Large intestine (tissue), 3 donors: ENCODE measurements at regions not wholly inside any gene's neighbourhood (a gene's known extent, or its start where the extent isn't known, plus 50 kb on each side); places are given as distances from the start of the nearest gene placed in this dataset.

Experiments used
- DNase-seq, 2 donors: peaks; one replicate each; pipeline versions ENCODE4 v3.0.0 to v3.0.0-alpha.2; 2013
- H3K27ac ChIP-seq: one replicate; pipeline ENCODE4 v1.5.1; 2013; ENCODE audit warnings: low read length
- H3K27me3 ChIP-seq: 2 replicates; pipeline ENCODE4 v1.6.1; 2013; ENCODE audit warnings: low read length; ENCODE audit not compliant: control insufficient read depth, insufficient read depth
- H3K36me3 ChIP-seq: 2 replicates; pipeline ENCODE4 v1.6.1; 2013; ENCODE audit warnings: low read length; ENCODE audit not compliant: control insufficient read depth, insufficient read depth
- H3K4me1 ChIP-seq: one replicate; pipeline ENCODE4 v1.6.1; 2013; ENCODE audit warnings: low read length; ENCODE audit not compliant: control insufficient read depth, insufficient read depth
- H3K4me3 ChIP-seq: one replicate; pipeline ENCODE4 v1.5.1; 2013; ENCODE audit warnings: low read length
- H3K9me3 ChIP-seq: one replicate; pipeline ENCODE4 v1.6.1; 2013; ENCODE audit warnings: mild to moderate bottlenecking, low read depth, low read length, moderate library complexity; ENCODE audit not compliant: control insufficient read depth
- WGBS: methylation state at CpG from one replicate; pipeline ENCODE4 v1.1.5; 2013; ENCODE audit warnings: low lambda C conversion rate; ENCODE audit not compliant: insufficient coverage; 5-methylcytosine and 5-hydroxymethylcytosine counted together

DNA sequence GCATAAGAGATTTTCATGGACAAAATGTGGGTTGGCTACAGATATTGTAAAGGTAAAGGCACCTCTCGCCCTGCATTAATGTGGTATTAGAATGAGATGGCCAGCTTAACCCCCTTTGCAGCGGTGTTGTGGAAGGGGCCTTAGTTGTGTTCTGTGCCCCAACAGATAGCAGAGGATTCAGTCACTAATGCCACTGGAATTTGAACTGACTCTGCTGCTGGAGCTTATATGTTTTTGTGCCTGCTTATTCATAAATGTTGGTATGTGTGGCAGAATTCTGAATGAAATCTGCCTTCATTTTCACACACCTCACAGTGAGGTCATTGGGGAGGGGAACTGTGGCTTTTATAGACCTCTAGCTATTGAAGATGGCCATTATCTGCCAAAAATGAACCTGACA lies 90.7 kb upstream of the ITGA6 start:
- no peak overlapping the region for H3K27ac ChIP-seq

DNA sequence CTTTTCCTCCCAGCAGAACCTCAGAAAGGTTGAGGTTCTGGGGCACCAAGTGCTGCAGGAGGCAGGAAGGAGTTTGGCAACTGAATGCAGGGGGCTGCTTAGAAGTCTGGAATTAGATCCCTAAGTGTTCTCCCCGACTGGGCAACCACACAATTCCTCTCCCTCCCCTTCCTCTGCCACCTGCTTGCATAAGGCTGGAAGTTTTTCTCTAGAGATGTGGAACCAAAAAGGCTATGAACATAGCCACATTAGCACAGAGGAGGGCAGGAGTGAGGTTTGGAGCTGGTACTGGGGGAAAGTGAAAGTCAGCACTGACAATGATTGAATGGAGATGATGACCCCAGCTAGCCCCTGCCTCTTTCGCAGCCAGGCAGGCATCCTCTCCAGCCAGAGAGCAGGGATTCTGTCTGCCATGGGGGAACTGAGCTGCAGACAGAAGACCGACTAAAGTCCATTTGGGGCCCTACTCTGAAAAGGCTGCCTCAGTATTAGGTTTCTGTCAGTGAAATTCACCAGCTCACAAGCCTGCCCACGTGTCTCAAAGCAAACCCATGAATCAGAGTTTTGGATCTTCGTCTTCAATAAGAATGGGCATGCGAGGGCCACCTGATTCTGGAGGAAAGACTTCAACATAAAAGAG lies 87.9 kb upstream of the ITGA6 start:
- no CpG with 5 or more reads among the region's 6 CpGs for WGBS
- H3K36me3 ChIP-seq = no peaks in the 10 kb centered on the region
- peaks cover 53% of the 10 kb centered on the region for H3K4me1 ChIP-seq

More for the DNA sequence above, 90.7 kb upstream of the ITGA6 start:
- WGBS = no CpG with 5 or more reads among the region's 2 CpGs
- Histone ChIP-seq H3K9me3 (no peaks in the 10 kb centered on the region), H3K27me3 (no peaks in the 10 kb centered on the region), H3K4me1 (peaks cover 43% of the 10 kb centered on the region), H3K36me3 (no peaks in the 10 kb centered on the region), H3K4me3 (no peak overlapping the region)
- no peak for DNase-seq

DNA sequence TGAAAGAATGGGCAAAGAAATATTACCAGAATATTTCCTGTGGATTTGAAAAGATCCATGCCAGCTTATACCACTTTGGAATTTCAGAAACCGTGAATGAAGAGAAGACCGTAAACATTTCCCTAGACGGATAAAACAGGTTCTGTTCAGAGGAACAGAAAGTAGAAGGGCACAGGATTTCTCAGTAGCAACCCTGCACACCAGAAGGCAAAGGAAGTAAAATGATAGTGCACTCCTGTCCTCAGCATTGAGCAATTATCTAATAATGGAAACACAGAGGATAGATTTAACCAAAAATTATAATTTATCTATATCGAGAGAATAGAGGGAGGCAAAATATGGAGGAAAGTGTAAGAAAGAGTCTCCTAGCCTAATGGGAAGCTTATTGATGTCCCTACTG lies 87.0 kb upstream of the ITGA6 start:
- 47% methylated on average over 4 of the region's 4 CpGs for whole genome bisulfite sequencing
- H3K9me3 ChIP-seq = peaks cover 4% of the 10 kb centered on the region
- peak in 1 of 2 donors; percentile 47 for DNase-seq
- no peak overlapping the region for H3K4me3 ChIP-seq
- H3K36me3 ChIP-seq = no peaks in the 10 kb centered on the region
- H3K4me1 ChIP-seq = peaks cover 49% of the 10 kb centered on the region
- peak overlapping the region; percentile 82 for H3K27ac ChIP-seq
- H3K27me3 ChIP-seq = no peaks in the 10 kb centered on the region

More for the DNA sequence above, 87.9 kb upstream of the ITGA6 start:
- no peaks in the 10 kb centered on the region for H3K27me3 ChIP-seq
- H3K27ac ChIP-seq = peak overlapping the region; percentile 82
- peaks cover 4% of the 10 kb centered on the region for H3K9me3 ChIP-seq
- peak; percentile 87 to 93 for DNase-seq
- no peak overlapping the region for H3K4me3 ChIP-seq

DNA sequence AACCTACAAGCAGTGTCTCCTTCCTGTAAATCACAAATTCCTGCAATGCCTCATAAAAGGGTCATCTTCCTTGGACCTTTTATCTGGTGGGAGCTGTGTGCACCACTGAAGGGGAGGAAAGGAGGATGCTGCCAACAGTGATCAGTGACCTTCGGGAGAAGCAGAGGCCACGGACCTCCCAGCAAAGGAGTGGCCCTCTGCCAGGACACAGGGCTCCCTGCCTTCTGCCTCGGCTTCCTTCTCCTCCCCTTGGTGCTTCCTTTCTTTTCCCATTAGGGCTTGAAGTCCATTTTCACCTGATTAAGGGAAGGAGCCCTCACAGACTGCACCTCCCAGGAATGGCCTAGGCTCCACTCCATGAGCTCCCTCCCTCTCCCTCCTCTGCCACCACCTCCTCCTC lies 85.3 kb upstream of the ITGA6 start:
- Histone ChIP-seq H3K4me1 (peaks cover 39% of the 10 kb centered on the region), H3K27me3 (no peaks in the 10 kb centered on the region), H3K36me3 (no peaks in the 10 kb centered on the region), H3K27ac (peak overlapping the region; percentile 82), H3K9me3 (peaks cover 4% of the 10 kb centered on the region), H3K4me3 (no peak overlapping the region)
- no CpG with 5 or more reads among the region's 3 CpGs for WGBS
- DNase-seq = peak in 1 of 2 donors; percentile 57

DNA sequence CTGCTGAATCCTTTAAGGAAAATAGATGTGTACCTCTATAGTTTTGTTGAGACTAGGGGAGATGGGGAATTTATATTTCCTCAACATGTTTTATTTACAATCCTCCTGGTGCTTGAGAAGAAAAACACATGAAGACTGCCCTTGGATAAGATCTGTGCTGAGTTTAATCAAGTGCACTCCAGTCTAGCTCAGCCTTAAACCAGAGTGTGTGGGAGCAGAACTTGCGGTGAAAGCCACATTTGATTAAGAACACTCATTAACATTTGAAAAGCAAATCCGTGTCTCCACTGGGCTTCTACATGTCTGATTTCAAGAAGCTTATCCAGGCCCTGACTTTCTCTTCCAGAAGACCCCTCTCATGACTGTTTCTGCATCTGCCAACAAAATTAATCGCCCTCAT lies 84.8 kb upstream of the ITGA6 start:
- H3K4me1 ChIP-seq = peaks cover 34% of the 10 kb centered on the region
- no peak for DNase-seq
- H3K27me3 ChIP-seq = no peaks in the 10 kb centered on the region
- peaks cover 4% of the 10 kb centered on the region for H3K9me3 ChIP-seq
- H3K4me3 ChIP-seq = no peak overlapping the region
- no peak overlapping the region for H3K27ac ChIP-seq
- no CpG with 5 or more reads among the region's 3 CpGs for WGBS
- no peaks in the 10 kb centered on the region for H3K36me3 ChIP-seq

DNA sequence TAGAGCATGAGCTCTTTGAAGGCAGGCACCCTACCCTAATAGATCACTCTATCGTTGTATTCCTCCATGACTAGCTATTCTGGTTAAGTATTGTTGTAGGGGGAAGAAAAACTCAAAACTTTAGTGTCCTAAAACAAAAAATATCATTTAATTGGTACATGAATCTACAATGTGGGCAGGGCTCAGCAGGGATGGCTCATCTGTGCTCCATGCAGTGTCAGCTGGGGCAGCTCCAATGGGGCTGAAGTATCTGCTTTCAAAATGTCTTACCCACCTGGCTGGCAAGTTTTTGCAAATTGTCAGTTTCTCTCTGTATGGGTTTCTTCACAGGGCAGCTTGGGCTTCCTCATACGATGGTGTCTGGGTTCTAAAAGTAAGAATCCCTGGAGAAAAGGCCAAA lies 83.2 kb upstream of the ITGA6 start:
- peaks cover 4% of the 10 kb centered on the region for H3K9me3 ChIP-seq
- H3K4me1 ChIP-seq = peaks cover 31% of the 10 kb centered on the region
- H3K36me3 ChIP-seq = no peaks in the 10 kb centered on the region
- H3K4me3 ChIP-seq = no peak overlapping the region
- DNase-seq = no peak
- H3K27me3 ChIP-seq = no peaks in the 10 kb centered on the region
- H3K27ac ChIP-seq = no peak overlapping the region
- no CpG with 5 or more reads among the region's 2 CpGs for WGBS

DNA sequence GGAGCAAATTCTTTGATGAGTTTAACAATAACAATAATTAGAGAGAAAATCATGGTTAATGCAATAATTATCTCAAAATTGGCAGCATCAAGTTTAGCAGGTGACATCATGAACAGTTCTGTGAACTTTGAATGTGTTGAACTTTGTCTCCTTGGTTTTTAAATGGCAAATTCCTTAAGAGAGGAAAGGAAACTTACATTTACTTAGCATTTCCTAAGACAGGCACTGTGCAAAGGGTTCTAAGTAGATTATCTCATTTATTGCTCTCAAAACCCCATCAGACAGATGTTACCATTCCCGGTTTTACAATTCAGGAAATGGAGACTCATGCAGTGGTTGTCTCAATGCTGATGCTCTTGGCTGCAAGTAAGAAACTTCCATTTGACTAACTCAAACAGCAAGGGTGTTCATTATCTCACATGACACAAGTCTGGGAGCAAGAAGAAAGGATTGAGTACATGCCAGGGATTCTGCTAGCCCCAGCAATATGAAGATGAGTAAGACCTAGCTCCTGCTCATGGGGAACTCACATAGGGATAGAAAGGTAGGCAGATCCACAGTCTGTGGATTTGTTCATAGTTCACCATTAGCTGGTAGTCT lies 81.3 kb upstream of the ITGA6 start:
- no CpG with 5 or more reads among the region's 1 CpG for WGBS
- Histone ChIP-seq H3K27me3 (no peaks in the 10 kb centered on the region), H3K4me3 (no peak overlapping the region), H3K4me1 (peaks cover 13% of the 10 kb centered on the region), H3K9me3 (peaks cover 4% of the 10 kb centered on the region), H3K27ac (peak overlapping the region; percentile 5), H3K36me3 (no peaks in the 10 kb centered on the region)
- DNase-seq = peak; percentile 44 to 77

DNA sequence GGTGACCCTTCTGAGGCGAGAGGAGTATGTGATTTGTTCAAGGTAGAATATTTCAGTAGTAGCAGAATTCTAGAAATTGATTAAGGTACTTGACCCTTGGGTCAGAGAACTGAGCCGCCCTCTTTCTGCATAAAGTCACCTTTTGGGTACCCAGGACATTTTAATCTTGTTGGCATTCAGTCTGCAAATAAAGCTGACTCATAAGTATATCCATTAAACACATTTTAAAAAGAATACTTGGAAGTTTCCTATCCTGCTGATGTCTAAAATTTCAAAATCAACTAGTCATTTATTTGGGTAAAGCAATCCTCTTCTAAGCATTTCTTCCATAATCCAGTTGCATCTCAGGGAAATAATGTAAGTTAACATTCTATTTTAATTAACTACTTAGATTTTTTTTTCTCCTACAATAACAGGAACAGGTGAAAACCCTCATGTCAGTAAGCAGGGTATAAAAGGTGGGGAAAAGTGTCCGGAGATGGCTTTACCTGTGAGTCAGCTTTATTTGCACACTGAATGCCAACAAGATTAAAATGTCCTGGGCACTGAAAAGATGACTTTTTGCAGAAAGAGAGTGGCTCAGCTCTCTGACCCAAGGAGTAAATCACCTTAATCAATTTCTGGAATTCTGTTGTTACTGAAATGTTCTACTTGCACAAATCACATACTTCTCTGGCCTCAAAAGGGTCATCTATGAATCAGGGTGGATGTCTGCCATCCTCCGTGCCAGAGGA lies 78.7 kb upstream of the ITGA6 start:
- Histone ChIP-seq H3K27me3 (no peaks in the 10 kb centered on the region), H3K27ac (no peak overlapping the region), H3K4me3 (no peak overlapping the region), H3K4me1 (no peaks in the 10 kb centered on the region), H3K9me3 (peaks cover 4% of the 10 kb centered on the region), H3K36me3 (no peaks in the 10 kb centered on the region)
- DNase-seq = no peak
- WGBS = 100% methylated on average over 1 of the region's 4 CpGs

DNA sequence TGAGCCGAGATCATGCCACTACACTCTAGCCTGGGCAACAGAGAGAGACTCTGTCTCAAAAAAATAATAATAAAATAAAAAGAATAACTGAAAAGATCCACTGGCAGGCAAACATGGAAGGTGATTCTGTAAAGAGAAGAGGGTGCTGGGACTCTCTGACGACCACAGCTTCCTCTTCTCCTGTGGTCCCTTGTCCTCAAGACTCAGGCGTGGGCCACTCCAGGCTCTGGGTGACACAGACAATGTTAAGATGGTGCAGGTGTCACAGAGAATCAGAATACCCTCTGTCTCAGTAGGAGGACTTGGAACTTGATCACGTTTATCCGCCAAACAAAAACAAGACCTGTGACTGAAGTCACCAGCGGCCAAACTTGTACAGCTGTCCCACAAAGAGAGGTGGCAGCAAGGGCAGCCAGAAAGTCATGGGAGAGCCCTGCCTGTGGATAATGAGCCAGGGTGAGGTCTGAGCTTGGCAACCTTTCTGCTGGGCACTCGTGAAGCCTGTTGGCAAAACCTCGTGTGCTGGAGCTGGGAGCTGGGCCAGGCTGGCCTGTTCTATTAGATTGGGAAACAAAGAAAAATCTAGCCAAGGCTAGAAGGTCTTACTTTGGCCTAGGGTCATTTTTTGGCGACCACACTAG lies 76.4 kb upstream of the ITGA6 start:
- Histone ChIP-seq H3K4me1 (no peaks in the 10 kb centered on the region), H3K27ac (no peak overlapping the region), H3K9me3 (no peaks in the 10 kb centered on the region), H3K27me3 (no peaks in the 10 kb centered on the region), H3K36me3 (no peaks in the 10 kb centered on the region), H3K4me3 (no peak overlapping the region)
- WGBS = 100% methylated on average over 1 of the region's 9 CpGs
- DNase-seq = no peak

DNA sequence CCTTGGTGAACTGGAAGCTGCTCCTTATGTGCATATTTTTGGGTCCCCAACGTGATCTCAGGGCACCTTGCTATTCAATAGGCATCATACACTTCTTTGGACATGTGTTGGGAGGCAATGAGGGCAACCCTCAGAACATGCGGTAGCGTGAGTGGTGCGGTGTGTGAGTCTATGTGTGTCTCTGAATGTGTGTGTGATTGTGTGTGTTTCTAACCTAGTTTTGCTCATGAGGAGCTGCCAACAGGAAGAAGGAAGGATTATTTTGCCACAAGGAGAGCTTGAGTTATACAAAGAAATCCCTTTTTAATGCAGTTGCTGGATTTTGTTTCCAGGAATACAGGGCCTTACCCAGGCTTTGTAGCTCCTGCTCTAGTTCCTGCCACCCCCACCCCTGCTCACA lies 75.8 kb upstream of the ITGA6 start:
- Histone ChIP-seq H3K27me3 (no peaks in the 10 kb centered on the region), H3K9me3 (no peaks in the 10 kb centered on the region), H3K4me1 (no peaks in the 10 kb centered on the region), H3K36me3 (no peaks in the 10 kb centered on the region), H3K27ac (no peak overlapping the region), H3K4me3 (no peak overlapping the region)
- no peak for DNase-seq
- WGBS = 100% methylated on average over 3 of the region's 4 CpGs
